Liver (tissue), 8 donors: ENCODE measurements at regions not wholly inside any gene's neighbourhood (a gene's known extent, or its start where the extent isn't known, plus 50 kb on each side); places are given as distances from the start of the nearest gene placed in this dataset.

Experiments used
- DNase-seq: peaks from one replicate; pipeline ENCODE4 v3.0.0-alpha.2; 2017; ENCODE audit warnings: low spot score
- H3K27ac ChIP-seq, 2 donors: one replicate each; pipeline ENCODE4 v1.7.0; 2013; ENCODE audit warnings: inconsistent platforms in 2 of 2, low read length in 2 of 2, control low read depth in 1 of 2, low read depth in 1 of 2, mild to moderate bottlenecking in 1 of 2
- H3K27me3 ChIP-seq, 4 donors: one replicate each; pipeline versions ENCODE4 v1.6.1 to v1.7.0; 2013; ENCODE audit warnings: low read length in 3 of 4, inconsistent platforms in 1 of 4, mild to moderate bottlenecking in 1 of 4, moderate library complexity in 1 of 4; ENCODE audit not compliant: control insufficient read depth in 4 of 4, insufficient read depth in 4 of 4
- H3K36me3 ChIP-seq, 4 donors: one replicate each; pipeline versions ENCODE4 v1.6.1 to v1.7.0; 2013; ENCODE audit warnings: low read length in 3 of 4, mild to moderate bottlenecking in 3 of 4, low read depth in 1 of 4, moderate library complexity in 1 of 4; ENCODE audit not compliant: control insufficient read depth in 4 of 4, insufficient read depth in 3 of 4
- H3K4me1 ChIP-seq, 4 donors: one replicate each; pipeline versions ENCODE4 v1.6.1 to v1.7.0; 2013; ENCODE audit warnings: low read length in 3 of 4, mild to moderate bottlenecking in 3 of 4, moderate library complexity in 1 of 4; ENCODE audit not compliant: control insufficient read depth in 4 of 4, insufficient read depth in 4 of 4
- H3K4me3 ChIP-seq, 3 donors: one replicate each; pipeline versions ENCODE4 v1.6.1 to v1.7.0; 2013; ENCODE audit warnings: low read length in 3 of 3, control low read depth in 1 of 3, low read depth in 1 of 3, mild to moderate bottlenecking in 1 of 3
- H3K9ac ChIP-seq, 2 donors: one replicate each; pipeline ENCODE4 v1.7.0; 2013; ENCODE audit warnings: low read length in 2 of 2, mild to moderate bottlenecking in 2 of 2, moderate library complexity in 2 of 2, control low read depth in 1 of 2, low read depth in 1 of 2
- H3K9me3 ChIP-seq, 4 donors: one replicate each; pipeline versions ENCODE4 v1.6.1 to v1.7.0; 2013; ENCODE audit warnings: low read length in 3 of 4; ENCODE audit not compliant: control insufficient read depth in 4 of 4
- EGR1 ChIP-seq, 2 donors: IDR thresholded peaks; 2 replicates each; pipeline ENCODE4 v1.6.1; 2016 to 2018; ENCODE audit warnings: antibody characterized with exemption in 2 of 2, low read depth in 2 of 2
- FOXA1 ChIP-seq: IDR thresholded peaks from 2 replicates; pipeline ENCODE4 v1.6.1; 2016; ENCODE audit warnings: antibody characterized with exemption
- FOXA2 ChIP-seq: IDR thresholded peaks from 2 replicates; pipeline ENCODE4 v1.6.1; 2016; ENCODE audit warnings: antibody characterized with exemption
- GABPA ChIP-seq, 2 donors: IDR thresholded peaks in 1 of 2; conservative IDR thresholded peaks in 1 of 2; 2 replicates each; pipeline ENCODE4 v1.6.1; 2016; ENCODE audit warnings: antibody characterized with exemption in 2 of 2, mild to moderate bottlenecking in 1 of 2, moderate library complexity in 1 of 2
- HNF4A ChIP-seq, 2 donors: conservative IDR thresholded peaks; 2 replicates each; pipeline ENCODE4 v1.6.1; 2016; ENCODE audit warnings: antibody characterized with exemption in 2 of 2, mild to moderate bottlenecking in 2 of 2
- HNF4G ChIP-seq: IDR thresholded peaks from 2 replicates; pipeline ENCODE4 v1.6.1; 2016; ENCODE audit warnings: antibody characterized with exemption
- JUND ChIP-seq, 2 donors: IDR thresholded peaks; 2 replicates each; pipeline ENCODE4 v1.6.1; 2016; ENCODE audit warnings: antibody characterized with exemption in 2 of 2
- NR2F2 ChIP-seq: IDR thresholded peaks from 2 replicates; pipeline ENCODE4 v1.6.1; 2016; ENCODE audit warnings: antibody characterized with exemption
- RAD21 ChIP-seq, 2 donors: IDR thresholded peaks; 2 replicates each; pipeline ENCODE4 v1.6.1; 2016; ENCODE audit warnings: antibody characterized with exemption in 2 of 2, mild to moderate bottlenecking in 2 of 2
- RXRA ChIP-seq, 2 donors: IDR thresholded peaks; 2 replicates each; pipeline ENCODE4 v1.6.1; 2017 to 2018; ENCODE audit warnings: antibody characterized with exemption in 2 of 2, mild to moderate bottlenecking in 1 of 2
- SP1 ChIP-seq: IDR thresholded peaks from 2 replicates; pipeline ENCODE4 v1.6.1; 2018; ENCODE audit warnings: antibody characterized with exemption, mild to moderate bottlenecking
- TAF1 ChIP-seq: conservative IDR thresholded peaks from 2 replicates; pipeline ENCODE4 v1.6.1; 2016; ENCODE audit warnings: antibody characterized with exemption, mild to moderate bottlenecking
- YY1 ChIP-seq: IDR thresholded peaks from 2 replicates; pipeline ENCODE4 v1.6.1; 2016; ENCODE audit warnings: antibody characterized with exemption, mild to moderate bottlenecking
- WGBS: extraction: QIAGEN DNeasy Blood & Tissue Kit; methylation state at CpG from one replicate; pipeline ENCODE4 v1.1.7; 2013; 5-methylcytosine and 5-hydroxymethylcytosine counted together
- TF ChIP-seq, protein P1 (sequence below): IDR thresholded peaks from 2 replicates; pipeline ENCODE4 v1.6.1; 2016; ENCODE audit warnings: antibody characterized with exemption
- TF ChIP-seq, protein P2 (sequence below): IDR thresholded peaks from 2 replicates; pipeline ENCODE4 v1.6.1; 2016; ENCODE audit warnings: antibody characterized with exemption
- TF ChIP-seq, protein P3 (sequence below): IDR thresholded peaks from 2 replicates; pipeline ENCODE4 v1.6.1; 2016; ENCODE audit warnings: antibody characterized with exemption
- TF ChIP-seq, protein P4 (sequence below): IDR thresholded peaks from 2 replicates; pipeline ENCODE4 v1.6.1; 2016; ENCODE audit warnings: antibody characterized with exemption, mild to moderate bottlenecking
- TF ChIP-seq, protein P5 (sequence below): fragments of 150-350 bp; IDR thresholded peaks from 2 replicates; pipeline ENCODE4 v1.5.1; 2017; ENCODE audit warnings: improper control_type of control experiment, low read depth, low read length; ENCODE audit not compliant: missing input control
- donor health status: healthy.
- donor health status: healthy.
- donor health status: healthy.
- donor health status: healthy.
- donor health status: healthy.

DNA sequence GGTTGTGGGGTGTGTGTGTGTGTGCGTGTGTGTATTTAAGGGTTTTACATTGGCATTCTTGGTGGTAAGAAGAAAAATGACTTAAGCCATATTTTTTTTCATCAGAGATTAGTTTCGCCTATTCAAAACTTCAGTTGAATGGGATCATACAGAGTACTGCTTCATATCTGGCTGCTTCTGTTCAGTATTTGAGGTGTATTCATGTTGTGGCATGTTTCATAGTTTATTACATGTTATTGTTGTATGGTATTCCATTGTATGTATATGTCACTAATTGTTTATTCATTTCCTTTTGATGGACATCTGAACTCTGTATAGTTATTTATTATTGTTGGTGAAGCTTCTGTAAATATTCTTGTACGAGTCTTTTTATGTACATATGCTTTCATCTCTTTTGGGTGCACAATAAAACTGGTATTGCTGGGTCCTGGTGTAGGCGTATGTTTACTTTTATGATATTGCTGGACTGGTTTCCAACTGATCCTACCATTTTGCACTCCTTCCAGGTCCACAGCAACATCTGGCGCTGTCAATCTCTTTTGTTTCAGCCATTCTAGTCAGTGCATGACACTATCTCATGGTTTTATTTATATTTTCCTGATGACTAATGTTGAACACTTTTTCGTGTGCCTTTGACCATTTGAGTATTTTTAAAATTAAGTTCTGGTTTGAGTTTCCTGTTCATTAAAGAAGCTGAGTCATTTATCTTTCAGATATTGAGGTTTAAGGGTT is 77.4 kb upstream of the MAF start:
- Histone ChIP-seq H3K4me3 (no peak overlapping the region), H3K4me1 (no peaks in the 10 kb centered on the region), H3K27me3 (no peaks in the 10 kb centered on the region), H3K9me3 (no peaks in the 10 kb centered on the region), H3K9ac (no peak overlapping the region), H3K27ac (no peak overlapping the region), H3K36me3 (no peaks in the 10 kb centered on the region)
- TF ChIP-seq HNF4A (conservative IDR thresholded peaks at IDR 0.05) (no peak), GABPA (IDR thresholded peaks at IDR 0.05 in 1 of 2, conservative IDR thresholded peaks at IDR 0.05 in 1 of 2) (no peak), RAD21 (IDR thresholded peaks at IDR 0.05) (no peak), FOXA1 (no peak), JUND (IDR thresholded peaks at IDR 0.05) (no peak), FOXA2 (no peak), NR2F2 (no peak), EGR1 (IDR thresholded peaks at IDR 0.05; ENCODE audit: low read depth in 2 of 2) (no peak), SP1 (no peak), RXRA (IDR thresholded peaks at IDR 0.05) (no peak)
- TF ChIP-seq, protein P1, sequence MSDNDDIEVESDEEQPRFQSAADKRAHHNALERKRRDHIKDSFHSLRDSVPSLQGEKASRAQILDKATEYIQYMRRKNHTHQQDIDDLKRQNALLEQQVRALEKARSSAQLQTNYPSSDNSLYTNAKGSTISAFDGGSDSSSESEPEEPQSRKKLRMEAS = no peak
- TF ChIP-seq, protein P2, sequence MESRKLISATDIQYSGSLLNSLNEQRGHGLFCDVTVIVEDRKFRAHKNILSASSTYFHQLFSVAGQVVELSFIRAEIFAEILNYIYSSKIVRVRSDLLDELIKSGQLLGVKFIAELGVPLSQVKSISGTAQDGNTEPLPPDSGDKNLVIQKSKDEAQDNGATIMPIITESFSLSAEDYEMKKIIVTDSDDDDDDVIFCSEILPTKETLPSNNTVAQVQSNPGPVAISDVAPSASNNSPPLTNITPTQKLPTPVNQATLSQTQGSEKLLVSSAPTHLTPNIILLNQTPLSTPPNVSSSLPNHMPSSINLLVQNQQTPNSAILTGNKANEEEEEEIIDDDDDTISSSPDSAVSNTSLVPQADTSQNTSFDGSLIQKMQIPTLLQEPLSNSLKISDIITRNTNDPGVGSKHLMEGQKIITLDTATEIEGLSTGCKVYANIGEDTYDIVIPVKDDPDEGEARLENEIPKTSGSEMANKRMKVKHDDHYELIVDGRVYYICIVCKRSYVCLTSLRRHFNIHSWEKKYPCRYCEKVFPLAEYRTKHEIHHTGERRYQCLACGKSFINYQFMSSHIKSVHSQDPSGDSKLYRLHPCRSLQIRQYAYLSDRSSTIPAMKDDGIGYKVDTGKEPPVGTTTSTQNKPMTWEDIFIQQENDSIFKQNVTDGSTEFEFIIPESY = no peak
- TF ChIP-seq, protein P3, sequence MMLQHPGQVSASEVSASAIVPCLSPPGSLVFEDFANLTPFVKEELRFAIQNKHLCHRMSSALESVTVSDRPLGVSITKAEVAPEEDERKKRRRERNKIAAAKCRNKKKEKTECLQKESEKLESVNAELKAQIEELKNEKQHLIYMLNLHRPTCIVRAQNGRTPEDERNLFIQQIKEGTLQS = no peak
- TF ChIP-seq, protein P4, sequence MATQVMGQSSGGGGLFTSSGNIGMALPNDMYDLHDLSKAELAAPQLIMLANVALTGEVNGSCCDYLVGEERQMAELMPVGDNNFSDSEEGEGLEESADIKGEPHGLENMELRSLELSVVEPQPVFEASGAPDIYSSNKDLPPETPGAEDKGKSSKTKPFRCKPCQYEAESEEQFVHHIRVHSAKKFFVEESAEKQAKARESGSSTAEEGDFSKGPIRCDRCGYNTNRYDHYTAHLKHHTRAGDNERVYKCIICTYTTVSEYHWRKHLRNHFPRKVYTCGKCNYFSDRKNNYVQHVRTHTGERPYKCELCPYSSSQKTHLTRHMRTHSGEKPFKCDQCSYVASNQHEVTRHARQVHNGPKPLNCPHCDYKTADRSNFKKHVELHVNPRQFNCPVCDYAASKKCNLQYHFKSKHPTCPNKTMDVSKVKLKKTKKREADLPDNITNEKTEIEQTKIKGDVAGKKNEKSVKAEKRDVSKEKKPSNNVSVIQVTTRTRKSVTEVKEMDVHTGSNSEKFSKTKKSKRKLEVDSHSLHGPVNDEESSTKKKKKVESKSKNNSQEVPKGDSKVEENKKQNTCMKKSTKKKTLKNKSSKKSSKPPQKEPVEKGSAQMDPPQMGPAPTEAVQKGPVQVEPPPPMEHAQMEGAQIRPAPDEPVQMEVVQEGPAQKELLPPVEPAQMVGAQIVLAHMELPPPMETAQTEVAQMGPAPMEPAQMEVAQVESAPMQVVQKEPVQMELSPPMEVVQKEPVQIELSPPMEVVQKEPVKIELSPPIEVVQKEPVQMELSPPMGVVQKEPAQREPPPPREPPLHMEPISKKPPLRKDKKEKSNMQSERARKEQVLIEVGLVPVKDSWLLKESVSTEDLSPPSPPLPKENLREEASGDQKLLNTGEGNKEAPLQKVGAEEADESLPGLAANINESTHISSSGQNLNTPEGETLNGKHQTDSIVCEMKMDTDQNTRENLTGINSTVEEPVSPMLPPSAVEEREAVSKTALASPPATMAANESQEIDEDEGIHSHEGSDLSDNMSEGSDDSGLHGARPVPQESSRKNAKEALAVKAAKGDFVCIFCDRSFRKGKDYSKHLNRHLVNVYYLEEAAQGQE = no peak
- WGBS = 79% methylated on average over 6 of the region's 6 CpGs
- DNase-seq = no peak

DNA sequence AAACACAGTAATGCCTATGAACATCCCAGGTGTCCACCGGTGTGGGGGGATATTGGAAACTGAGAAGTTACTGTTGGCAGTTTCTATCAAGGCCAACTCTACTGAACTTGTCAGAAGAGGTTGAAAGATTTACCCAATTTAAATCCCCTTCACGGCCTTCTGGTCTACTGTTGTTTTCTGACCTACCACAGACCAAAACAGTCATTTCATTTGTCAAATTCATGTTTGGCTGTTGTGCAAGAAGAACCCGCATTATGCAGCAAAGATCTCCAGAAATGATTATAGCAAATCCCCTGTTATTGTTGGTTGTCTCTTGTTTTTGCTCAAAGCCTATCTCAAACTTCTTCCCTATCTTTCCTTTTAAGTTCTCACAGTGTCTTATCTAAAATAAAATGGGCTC is 73.1 kb upstream of the MAF start:
- no peaks in the 10 kb centered on the region for H3K27me3 ChIP-seq
- no peak for TF ChIP-seq TAF1
- TF ChIP-seq HNF4G = no peak
- TF ChIP-seq HNF4A (conservative IDR thresholded peaks at IDR 0.05) = no peak
- TF ChIP-seq FOXA1 = no peak
- TF ChIP-seq RXRA (IDR thresholded peaks at IDR 0.05) = no peak
- TF ChIP-seq, protein P4 = no peak
- no peak for TF ChIP-seq YY1
- TF ChIP-seq, protein P1 = no peak
- no peak for TF ChIP-seq EGR1 (IDR thresholded peaks at IDR 0.05; ENCODE audit: low read depth in 2 of 2)
- TF ChIP-seq RAD21 (IDR thresholded peaks at IDR 0.05) = no peak
- TF ChIP-seq, protein P3 = no peak
- TF ChIP-seq GABPA (IDR thresholded peaks at IDR 0.05 in 1 of 2, conservative IDR thresholded peaks at IDR 0.05 in 1 of 2) = no peak
- no peak for TF ChIP-seq FOXA2
- TF ChIP-seq SP1 = no peak
- TF ChIP-seq JUND (IDR thresholded peaks at IDR 0.05) = no peak
- no peak for TF ChIP-seq NR2F2
- TF ChIP-seq, protein P5, sequence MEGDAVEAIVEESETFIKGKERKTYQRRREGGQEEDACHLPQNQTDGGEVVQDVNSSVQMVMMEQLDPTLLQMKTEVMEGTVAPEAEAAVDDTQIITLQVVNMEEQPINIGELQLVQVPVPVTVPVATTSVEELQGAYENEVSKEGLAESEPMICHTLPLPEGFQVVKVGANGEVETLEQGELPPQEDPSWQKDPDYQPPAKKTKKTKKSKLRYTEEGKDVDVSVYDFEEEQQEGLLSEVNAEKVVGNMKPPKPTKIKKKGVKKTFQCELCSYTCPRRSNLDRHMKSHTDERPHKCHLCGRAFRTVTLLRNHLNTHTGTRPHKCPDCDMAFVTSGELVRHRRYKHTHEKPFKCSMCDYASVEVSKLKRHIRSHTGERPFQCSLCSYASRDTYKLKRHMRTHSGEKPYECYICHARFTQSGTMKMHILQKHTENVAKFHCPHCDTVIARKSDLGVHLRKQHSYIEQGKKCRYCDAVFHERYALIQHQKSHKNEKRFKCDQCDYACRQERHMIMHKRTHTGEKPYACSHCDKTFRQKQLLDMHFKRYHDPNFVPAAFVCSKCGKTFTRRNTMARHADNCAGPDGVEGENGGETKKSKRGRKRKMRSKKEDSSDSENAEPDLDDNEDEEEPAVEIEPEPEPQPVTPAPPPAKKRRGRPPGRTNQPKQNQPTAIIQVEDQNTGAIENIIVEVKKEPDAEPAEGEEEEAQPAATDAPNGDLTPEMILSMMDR = no peak

More for the DNA sequence above, 73.1 kb upstream of the MAF start:
- no peaks in the 10 kb centered on the region for H3K4me1 ChIP-seq
- 86% methylated on average over 3 of the region's 3 CpGs for WGBS
- no peaks in the 10 kb centered on the region for H3K9me3 ChIP-seq
- H3K36me3 ChIP-seq = no peaks in the 10 kb centered on the region
- H3K27ac ChIP-seq = no peak overlapping the region
- no peak for DNase-seq
- no peak overlapping the region for H3K4me3 ChIP-seq
- no peak overlapping the region for H3K9ac ChIP-seq
